Suprapubic skin (tissue), 4 donors: ENCODE measurements at regions not wholly inside any gene's neighbourhood (a gene's known extent, or its start where the extent isn't known, plus 50 kb on each side); places are given as distances from the start of the nearest gene placed in this dataset.

Experiments
- DNase-seq, 2 donors: peaks; one replicate each; pipeline ENCODE4 v3.0.0-alpha.2; 2019; ENCODE audit warnings: low spot score in 2 of 2
- H3K27ac ChIP-seq: fragments of 200-600 bp; sonication (generic); one replicate; pipeline ENCODE4 v1.5.1; 2019
- H3K27me3 ChIP-seq: fragments of 200-600 bp; sonication (generic); one replicate; pipeline ENCODE4 v1.5.1; 2019
- H3K36me3 ChIP-seq: fragments of 200-600 bp; sonication (generic); one replicate; pipeline ENCODE4 v1.5.1; 2019
- H3K4me1 ChIP-seq: fragments of 200-600 bp; sonication (generic); one replicate; pipeline ENCODE4 v1.5.1; 2019
- H3K4me3 ChIP-seq: fragments of 200-600 bp; sonication (generic); one replicate; pipeline ENCODE4 v1.5.1; 2019; ENCODE audit warnings: mild to moderate bottlenecking
- H3K9me3 ChIP-seq: fragments of 200-600 bp; sonication (generic); one replicate; pipeline ENCODE4 v1.5.1; 2019
- EP300 ChIP-seq: sonication (generic); formaldehyde crosslinking; IDR thresholded peaks from one replicate; pipeline ENCODE4 v1.6.1; 2017; ENCODE audit warnings: antibody characterized with exemption
- POLR2A ChIP-seq, 2 donors: fragments of 450-650 bp; IDR thresholded peaks; one replicate each; pipeline ENCODE4 v1.6.1; 2017; ENCODE audit warnings: antibody characterized with exemption in 2 of 2, mild to moderate bottlenecking in 2 of 2, moderate library complexity in 2 of 2
- POLR2AphosphoS5 ChIP-seq, 3 donors: sonication (generic); formaldehyde crosslinking; IDR thresholded peaks; one replicate each; pipeline ENCODE4 v1.6.1; 2017; ENCODE audit warnings: antibody characterized with exemption in 3 of 3
- WGBS: methylation state at CpG from one replicate; pipeline ENCODE4 v1.1.5; 2018; 5-methylcytosine and 5-hydroxymethylcytosine counted together
- TF ChIP-seq, protein P1 (sequence below), 2 donors: fragments of 200-600 bp in 1 of 2; fragments of 450-650 bp in 1 of 2; sonication (generic) in 1 of 2; IDR thresholded peaks; one replicate each; pipeline ENCODE4 v1.5.1; 2016 to 2019; ENCODE audit warnings: antibody characterized with exemption in 2 of 2, mild to moderate bottlenecking in 1 of 2, moderate library complexity in 1 of 2

DNA sequence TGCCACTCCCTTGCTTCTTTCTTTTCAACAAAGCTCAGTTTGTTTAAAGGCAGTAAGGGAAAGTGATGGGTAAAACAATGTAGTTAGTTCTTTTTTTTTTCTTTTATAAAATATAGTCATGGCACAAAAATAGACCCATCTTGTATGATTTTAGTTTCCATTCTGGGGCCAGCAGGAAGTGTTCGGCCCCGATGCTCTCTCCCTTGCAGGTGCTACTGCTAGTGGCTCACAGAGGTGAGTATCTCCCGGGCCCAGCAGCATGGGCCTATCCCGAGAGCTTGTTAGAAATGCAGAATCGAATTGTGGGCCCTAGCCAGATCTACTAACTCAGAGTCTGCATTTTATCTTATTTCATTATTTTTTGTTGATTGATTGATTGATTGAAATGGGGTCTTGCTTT lies 78.7 kb downstream of the SYNE3 start:
- Histone ChIP-seq H3K36me3 (peaks cover 65% of the 10 kb centered on the region), H3K27ac (no peak overlapping the region), H3K9me3 (no peaks in the 10 kb centered on the region), H3K27me3 (no peaks in the 10 kb centered on the region), H3K4me1 (peaks cover 3% of the 10 kb centered on the region), H3K4me3 (no peak overlapping the region)
- WGBS: 95% methylated on average over 5 of the region's 5 CpGs
- no peak for DNase-seq
- TF ChIP-seq, protein P1, sequence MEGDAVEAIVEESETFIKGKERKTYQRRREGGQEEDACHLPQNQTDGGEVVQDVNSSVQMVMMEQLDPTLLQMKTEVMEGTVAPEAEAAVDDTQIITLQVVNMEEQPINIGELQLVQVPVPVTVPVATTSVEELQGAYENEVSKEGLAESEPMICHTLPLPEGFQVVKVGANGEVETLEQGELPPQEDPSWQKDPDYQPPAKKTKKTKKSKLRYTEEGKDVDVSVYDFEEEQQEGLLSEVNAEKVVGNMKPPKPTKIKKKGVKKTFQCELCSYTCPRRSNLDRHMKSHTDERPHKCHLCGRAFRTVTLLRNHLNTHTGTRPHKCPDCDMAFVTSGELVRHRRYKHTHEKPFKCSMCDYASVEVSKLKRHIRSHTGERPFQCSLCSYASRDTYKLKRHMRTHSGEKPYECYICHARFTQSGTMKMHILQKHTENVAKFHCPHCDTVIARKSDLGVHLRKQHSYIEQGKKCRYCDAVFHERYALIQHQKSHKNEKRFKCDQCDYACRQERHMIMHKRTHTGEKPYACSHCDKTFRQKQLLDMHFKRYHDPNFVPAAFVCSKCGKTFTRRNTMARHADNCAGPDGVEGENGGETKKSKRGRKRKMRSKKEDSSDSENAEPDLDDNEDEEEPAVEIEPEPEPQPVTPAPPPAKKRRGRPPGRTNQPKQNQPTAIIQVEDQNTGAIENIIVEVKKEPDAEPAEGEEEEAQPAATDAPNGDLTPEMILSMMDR (IDR thresholded peaks at IDR 0.05): no peak
- TF ChIP-seq EP300 (no peak), POLR2AphosphoS5 (IDR thresholded peaks at IDR 0.05) (no peak), POLR2A (IDR thresholded peaks at IDR 0.05) (no peak)

GRCh38 chr14:95436354-95436753 lies 80.1 kb downstream of the SYNE3 start:
- H3K4me3 ChIP-seq: no peak overlapping the region
- H3K9me3 ChIP-seq: no peaks in the 10 kb centered on the region
- WGBS: 78% methylated on average over 4 of the region's 4 CpGs
- DNase-seq: no peak
- peaks cover 4% of the 10 kb centered on the region for H3K4me1 ChIP-seq
- TF ChIP-seq EP300: no peak
- no peak for TF ChIP-seq POLR2AphosphoS5 (IDR thresholded peaks at IDR 0.05)
- no peak for TF ChIP-seq POLR2A (IDR thresholded peaks at IDR 0.05)
- TF ChIP-seq, protein P1 (IDR thresholded peaks at IDR 0.05): no peak
- H3K27ac ChIP-seq: no peak overlapping the region
- peaks cover 78% of the 10 kb centered on the region for H3K36me3 ChIP-seq
- no peaks in the 10 kb centered on the region for H3K27me3 ChIP-seq

DNA sequence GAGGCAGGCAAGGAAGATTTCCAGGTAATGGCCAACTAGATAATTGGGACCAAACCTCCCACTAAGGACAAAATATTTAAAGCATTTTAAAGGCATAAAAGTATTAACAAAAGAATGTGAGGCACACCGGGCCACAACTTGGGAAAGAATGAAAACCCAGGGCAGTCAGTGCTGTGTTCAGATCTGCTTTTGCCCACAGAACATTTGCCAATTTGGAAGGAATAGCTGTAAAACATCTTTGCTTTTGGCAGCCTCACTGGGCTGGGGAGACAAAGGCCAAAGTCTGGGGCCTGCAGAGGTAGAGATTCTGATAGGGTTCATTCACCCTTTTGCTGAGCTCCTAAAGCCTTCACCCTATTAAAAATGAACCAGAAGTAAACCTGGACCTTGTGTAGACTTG lies 82.3 kb downstream of the SYNE3 start:
- TF ChIP-seq, protein P1 (IDR thresholded peaks at IDR 0.05): no peak
- TF ChIP-seq POLR2AphosphoS5 (IDR thresholded peaks at IDR 0.05): no peak
- no peak for TF ChIP-seq POLR2A (IDR thresholded peaks at IDR 0.05)
- no peak for TF ChIP-seq EP300
- Histone ChIP-seq H3K27ac (no peak overlapping the region), H3K36me3 (peaks cover 84% of the 10 kb centered on the region), H3K4me1 (peaks cover 4% of the 10 kb centered on the region), H3K4me3 (no peak overlapping the region), H3K9me3 (no peaks in the 10 kb centered on the region), H3K27me3 (no peaks in the 10 kb centered on the region)
- whole genome bisulfite sequencing: 59% methylated on average over 1 of the region's 1 CpG
- DNase-seq: no peak

- H3K9me3 ChIP-seq: no peaks in the 10 kb centered on the region
- TF ChIP-seq, protein P1 (IDR thresholded peaks at IDR 0.05): no peak
- TF ChIP-seq EP300 (no peak), POLR2A (IDR thresholded peaks at IDR 0.05) (no peak), POLR2AphosphoS5 (IDR thresholded peaks at IDR 0.05) (no peak)
- peaks cover 82% of the 10 kb centered on the region for H3K36me3 ChIP-seq
- 92% methylated on average over 5 of the region's 8 CpGs for WGBS
- no peak for DNase-seq
- peaks cover 4% of the 10 kb centered on the region for H3K4me1 ChIP-seq
- H3K4me3 ChIP-seq: no peak overlapping the region
- no peak overlapping the region for H3K27ac ChIP-seq
- H3K27me3 ChIP-seq: no peaks in the 10 kb centered on the region
Measured at GRCh38 chr14:95433094-95433478, 83.4 kb downstream of the SYNE3 start.

- Histone ChIP-seq H3K36me3 (peaks cover 76% of the 10 kb centered on the region), H3K27ac (no peak overlapping the region), H3K27me3 (no peaks in the 10 kb centered on the region), H3K4me3 (no peak overlapping the region), H3K9me3 (no peaks in the 10 kb centered on the region), H3K4me1 (peaks cover 4% of the 10 kb centered on the region)
- WGBS: 49% methylated on average over 20 of the region's 20 CpGs
- DNase-seq: peak in 1 of 2 donors; percentile 55
- TF ChIP-seq POLR2A (IDR thresholded peaks at IDR 0.05): no peak
- TF ChIP-seq, protein P1 (IDR thresholded peaks at IDR 0.05): peak in 1 of 2 donors; percentile 61
Measured at GRCh38 chr14:95432144-95433093, 84.0 kb downstream of the SYNE3 start.
